ENCODE measurements at regions not wholly inside any gene's neighbourhood (a gene's known extent, or its start where the extent isn't known, plus 50 kb on each side); places are given as distances from the start of the nearest gene placed in this dataset.

GRCh38 chr10:107471911-107472310 is 307.4 kb upstream of the SORCS1 start:
- DNase-seq (no peak), ATAC-seq (no peak)
- no peaks in the 10 kb centered on the region for H3K27me3 Mint-ChIP-seq (ENCODE audit: low read depth)
- POLR2A ChIA-PET = no interaction called here
- no peak overlapping the region for H3K27ac Mint-ChIP-seq
- peaks cover 5% of the 10 kb centered on the region for H3K9me3 Mint-ChIP-seq (ENCODE audit: insufficient read depth)
- CTCF ChIA-PET = no interaction called here
- H3K4me1 Mint-ChIP-seq (ENCODE audit: low read depth) = no peaks in the 10 kb centered on the region
- H3K4me3 Mint-ChIP-seq = no peak overlapping the region
- H3K36me3 Mint-ChIP-seq (ENCODE audit: low read depth) = no peaks in the 10 kb centered on the region

- Mint-ChIP-seq H3K9me3 (ENCODE audit: insufficient read depth) (no peaks in the 10 kb centered on the region), H3K4me1 (ENCODE audit: low read depth) (no peaks in the 10 kb centered on the region), H3K4me3 (no peak overlapping the region), H3K36me3 (ENCODE audit: low read depth) (no peaks in the 10 kb centered on the region), H3K27me3 (ENCODE audit: low read depth) (no peaks in the 10 kb centered on the region), H3K27ac (no peak overlapping the region)
- ChIA-PET POLR2A (no interaction called here), CTCF (no interaction called here)
- ATAC-seq = no peak
- DNase-seq = no peak
Measured at GRCh38 chr10:107453561-107453960, 289.1 kb upstream of the SORCS1 start.

GRCh38 chr10:107451047-107451446 is 286.5 kb upstream of the SORCS1 start:
- Mint-ChIP-seq H3K36me3 (ENCODE audit: low read depth) (no peaks in the 10 kb centered on the region), H3K4me3 (no peak overlapping the region), H3K27me3 (ENCODE audit: low read depth) (no peaks in the 10 kb centered on the region), H3K4me1 (ENCODE audit: low read depth) (no peaks in the 10 kb centered on the region), H3K27ac (no peak overlapping the region), H3K9me3 (ENCODE audit: insufficient read depth) (no peaks in the 10 kb centered on the region)
- POLR2A ChIA-PET = no interaction called here
- DNase-seq (no peak), ATAC-seq (no peak)
- CTCF ChIA-PET = no interaction called here

GRCh38 chr10:107450056-107450455 is 285.6 kb upstream of the SORCS1 start:
- Mint-ChIP-seq H3K9me3 (ENCODE audit: insufficient read depth) (no peaks in the 10 kb centered on the region), H3K4me1 (ENCODE audit: low read depth) (no peaks in the 10 kb centered on the region), H3K36me3 (ENCODE audit: low read depth) (no peaks in the 10 kb centered on the region), H3K27ac (no peak overlapping the region), H3K4me3 (no peak overlapping the region), H3K27me3 (ENCODE audit: low read depth) (no peaks in the 10 kb centered on the region)
- CTCF ChIA-PET = no interaction called here
- DNase-seq (no peak), ATAC-seq (no peak)
- POLR2A ChIA-PET = no interaction called here

GRCh38 chr10:107444443-107444842 is 279.9 kb upstream of the SORCS1 start:
- CTCF ChIA-PET = no interaction called here
- H3K4me1 Mint-ChIP-seq (ENCODE audit: low read depth) = no peaks in the 10 kb centered on the region
- H3K9me3 Mint-ChIP-seq (ENCODE audit: insufficient read depth) = no peaks in the 10 kb centered on the region

GRCh38 chr10:107443813-107444212 is 279.3 kb upstream of the SORCS1 start:
- H3K27me3 Mint-ChIP-seq (ENCODE audit: low read depth) = no peaks in the 10 kb centered on the region
- no peak for ATAC-seq
- no peak overlapping the region for H3K4me3 Mint-ChIP-seq
- no peak overlapping the region for H3K27ac Mint-ChIP-seq
- no peaks in the 10 kb centered on the region for H3K4me1 Mint-ChIP-seq (ENCODE audit: low read depth)
- CTCF ChIA-PET = no interaction called here
- POLR2A ChIA-PET = no interaction called here
- H3K36me3 Mint-ChIP-seq (ENCODE audit: low read depth) = no peaks in the 10 kb centered on the region
- no peaks in the 10 kb centered on the region for H3K9me3 Mint-ChIP-seq (ENCODE audit: insufficient read depth)
- DNase-seq = no peak

More at GRCh38 chr10:107444443-107444842, 279.9 kb upstream of the SORCS1 start:
- no peaks in the 10 kb centered on the region for H3K27me3 Mint-ChIP-seq (ENCODE audit: low read depth)
- no peak for DNase-seq
- no peaks in the 10 kb centered on the region for H3K36me3 Mint-ChIP-seq (ENCODE audit: low read depth)
- no peak overlapping the region for H3K4me3 Mint-ChIP-seq
- no peak overlapping the region for H3K27ac Mint-ChIP-seq
- ATAC-seq = no peak
- POLR2A ChIA-PET = interaction anchor here (0.6 kb wide), 1 partner anchor 463 kb away, joined by 3 read pairs; no protein-coding TSS in a partner anchor

- H3K9me3 Mint-ChIP-seq (ENCODE audit: insufficient read depth) = no peaks in the 10 kb centered on the region
- ChIA-PET POLR2A (no interaction called here), CTCF (no interaction called here)
- H3K4me1 Mint-ChIP-seq (ENCODE audit: low read depth) = no peaks in the 10 kb centered on the region
- ATAC-seq (no peak), DNase-seq (no peak)
- H3K27me3 Mint-ChIP-seq (ENCODE audit: low read depth) = no peaks in the 10 kb centered on the region
- H3K27ac Mint-ChIP-seq = no peak overlapping the region
- H3K4me3 Mint-ChIP-seq = no peak overlapping the region
- H3K36me3 Mint-ChIP-seq (ENCODE audit: low read depth) = no peaks in the 10 kb centered on the region
Measured at GRCh38 chr10:107443326-107443725, 278.8 kb upstream of the SORCS1 start.

- DNase-seq (no peak), ATAC-seq (no peak)
- Mint-ChIP-seq H3K27me3 (ENCODE audit: low read depth) (no peaks in the 10 kb centered on the region), H3K27ac (no peak overlapping the region), H3K4me3 (no peak overlapping the region), H3K36me3 (ENCODE audit: low read depth) (no peaks in the 10 kb centered on the region), H3K9me3 (ENCODE audit: insufficient read depth) (no peaks in the 10 kb centered on the region), H3K4me1 (ENCODE audit: low read depth) (no peaks in the 10 kb centered on the region)
- ChIA-PET CTCF (no interaction called here), POLR2A (no interaction called here)
Measured at GRCh38 chr10:107442035-107442505, 277.6 kb upstream of the SORCS1 start.

- no peaks in the 10 kb centered on the region for H3K36me3 Mint-ChIP-seq (ENCODE audit: low read depth)
- H3K27me3 Mint-ChIP-seq (ENCODE audit: low read depth) = no peaks in the 10 kb centered on the region
- ATAC-seq (no peak), DNase-seq (no peak)
- no peak overlapping the region for H3K4me3 Mint-ChIP-seq
- ChIA-PET CTCF (no interaction called here), POLR2A (no interaction called here)
- no peaks in the 10 kb centered on the region for H3K4me1 Mint-ChIP-seq (ENCODE audit: low read depth)
- H3K27ac Mint-ChIP-seq = no peak overlapping the region
- H3K9me3 Mint-ChIP-seq (ENCODE audit: insufficient read depth) = no peaks in the 10 kb centered on the region
Measured at GRCh38 chr10:107440741-107441140, 276.2 kb upstream of the SORCS1 start.

- ATAC-seq (no peak), DNase-seq (no peak)
- Mint-ChIP-seq H3K4me3 (no peak overlapping the region), H3K27me3 (ENCODE audit: low read depth) (no peaks in the 10 kb centered on the region), H3K9me3 (ENCODE audit: insufficient read depth) (no peaks in the 10 kb centered on the region), H3K36me3 (ENCODE audit: low read depth) (no peaks in the 10 kb centered on the region), H3K4me1 (ENCODE audit: low read depth) (no peaks in the 10 kb centered on the region), H3K27ac (no peak overlapping the region)
- ChIA-PET POLR2A (no interaction called here), CTCF (no interaction called here)
Measured at GRCh38 chr10:107437921-107438320, 273.4 kb upstream of the SORCS1 start.

- Mint-ChIP-seq H3K36me3 (ENCODE audit: low read depth) (no peaks in the 10 kb centered on the region), H3K4me1 (ENCODE audit: low read depth) (no peaks in the 10 kb centered on the region), H3K4me3 (no peak overlapping the region), H3K27me3 (ENCODE audit: low read depth) (no peaks in the 10 kb centered on the region), H3K9me3 (ENCODE audit: insufficient read depth) (no peaks in the 10 kb centered on the region), H3K27ac (no peak overlapping the region)
- ATAC-seq (no peak), DNase-seq (no peak)
- ChIA-PET POLR2A (no interaction called here), CTCF (interaction anchor here (0.7 kb wide), 1 partner anchor 1639 kb away, joined by 3 read pairs; no protein-coding TSS in a partner anchor)
Measured at GRCh38 chr10:107436568-107436967, 272.1 kb upstream of the SORCS1 start.

- no peaks in the 10 kb centered on the region for H3K36me3 Mint-ChIP-seq (ENCODE audit: low read depth)
- no peak overlapping the region for H3K27ac Mint-ChIP-seq
- H3K4me1 Mint-ChIP-seq (ENCODE audit: low read depth) = no peaks in the 10 kb centered on the region
- ATAC-seq (no peak), DNase-seq (no peak)
- H3K9me3 Mint-ChIP-seq (ENCODE audit: insufficient read depth) = no peaks in the 10 kb centered on the region
- H3K27me3 Mint-ChIP-seq (ENCODE audit: low read depth) = no peaks in the 10 kb centered on the region
- H3K4me3 Mint-ChIP-seq = no peak overlapping the region
- ChIA-PET CTCF (interaction anchor here (1.2 kb wide), 1 partner anchor 451 kb away, joined by 3 read pairs; no protein-coding TSS in a partner anchor), POLR2A (no interaction called here)
Measured at GRCh38 chr10:107434854-107435253, 270.3 kb upstream of the SORCS1 start.

GRCh38 chr10:107434201-107434600 is 269.7 kb upstream of the SORCS1 start:
- no peak overlapping the region for H3K27ac Mint-ChIP-seq
- no peaks in the 10 kb centered on the region for H3K4me1 Mint-ChIP-seq (ENCODE audit: low read depth)
- ATAC-seq (no peak), DNase-seq (no peak)
- no peak overlapping the region for H3K4me3 Mint-ChIP-seq
- POLR2A ChIA-PET = no interaction called here
- no peaks in the 10 kb centered on the region for H3K36me3 Mint-ChIP-seq (ENCODE audit: low read depth)
- CTCF ChIA-PET = interaction anchor here (1.2 kb wide), 1 partner anchor 450 kb away, joined by 3 read pairs; no protein-coding TSS in a partner anchor
- no peaks in the 10 kb centered on the region for H3K9me3 Mint-ChIP-seq (ENCODE audit: insufficient read depth)
- H3K27me3 Mint-ChIP-seq (ENCODE audit: low read depth) = no peaks in the 10 kb centered on the region

Data from activated CD8-positive, alpha-beta T cell treated with anti-CD3 and anti-CD28 coated beads, Interleukin-2, amount 10 ng/mL, durations not matched to agents 7 days and 5 days (primary cell).